ENCODE measurements at regions not wholly inside any gene's neighbourhood (a gene's known extent, or its start where the extent isn't known, plus 50 kb on each side); places are given as distances from the start of the nearest gene placed in this dataset.

DNA sequence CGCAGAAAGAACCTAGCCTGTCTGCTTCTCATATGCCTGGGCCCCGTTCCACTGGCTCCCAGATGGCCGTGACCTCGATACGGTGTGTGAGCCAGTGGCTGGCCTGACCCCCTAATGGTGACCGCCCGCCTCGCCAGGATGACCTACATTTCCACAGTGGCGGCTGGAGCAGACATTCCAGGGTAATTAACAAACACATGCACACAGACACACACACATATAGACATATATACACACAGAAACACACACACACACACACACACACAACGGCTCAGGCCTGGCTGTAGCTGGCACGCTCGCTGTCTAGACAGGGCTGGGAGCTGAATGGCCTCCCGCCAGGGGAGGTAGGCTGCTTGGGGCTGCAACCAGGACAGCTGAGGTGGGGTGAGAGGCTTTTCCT lies 227.1 kb downstream of the ANKRD60 start:
- TF ChIP-seq, protein P1, sequence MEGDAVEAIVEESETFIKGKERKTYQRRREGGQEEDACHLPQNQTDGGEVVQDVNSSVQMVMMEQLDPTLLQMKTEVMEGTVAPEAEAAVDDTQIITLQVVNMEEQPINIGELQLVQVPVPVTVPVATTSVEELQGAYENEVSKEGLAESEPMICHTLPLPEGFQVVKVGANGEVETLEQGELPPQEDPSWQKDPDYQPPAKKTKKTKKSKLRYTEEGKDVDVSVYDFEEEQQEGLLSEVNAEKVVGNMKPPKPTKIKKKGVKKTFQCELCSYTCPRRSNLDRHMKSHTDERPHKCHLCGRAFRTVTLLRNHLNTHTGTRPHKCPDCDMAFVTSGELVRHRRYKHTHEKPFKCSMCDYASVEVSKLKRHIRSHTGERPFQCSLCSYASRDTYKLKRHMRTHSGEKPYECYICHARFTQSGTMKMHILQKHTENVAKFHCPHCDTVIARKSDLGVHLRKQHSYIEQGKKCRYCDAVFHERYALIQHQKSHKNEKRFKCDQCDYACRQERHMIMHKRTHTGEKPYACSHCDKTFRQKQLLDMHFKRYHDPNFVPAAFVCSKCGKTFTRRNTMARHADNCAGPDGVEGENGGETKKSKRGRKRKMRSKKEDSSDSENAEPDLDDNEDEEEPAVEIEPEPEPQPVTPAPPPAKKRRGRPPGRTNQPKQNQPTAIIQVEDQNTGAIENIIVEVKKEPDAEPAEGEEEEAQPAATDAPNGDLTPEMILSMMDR (IDR thresholded peaks at IDR 0.05; ENCODE audit: low read depth, low read length) = no peak
- TF ChIP-seq EZH2phosphoT487 (IDR thresholded peaks at IDR 0.05; ENCODE audit: low read depth) = no peak
